Pons (tissue), 1 donor: ENCODE measurements at regions not wholly inside any gene's neighbourhood (a gene's known extent, or its start where the extent isn't known, plus 50 kb on each side); places are given as distances from the start of the nearest gene placed in this dataset.

ENCODE experiments used
- DNase-seq: peaks from one replicate; pipeline ENCODE4 v3.0.0-alpha.2; 2016; ENCODE audit warnings: low spot score

DNA sequence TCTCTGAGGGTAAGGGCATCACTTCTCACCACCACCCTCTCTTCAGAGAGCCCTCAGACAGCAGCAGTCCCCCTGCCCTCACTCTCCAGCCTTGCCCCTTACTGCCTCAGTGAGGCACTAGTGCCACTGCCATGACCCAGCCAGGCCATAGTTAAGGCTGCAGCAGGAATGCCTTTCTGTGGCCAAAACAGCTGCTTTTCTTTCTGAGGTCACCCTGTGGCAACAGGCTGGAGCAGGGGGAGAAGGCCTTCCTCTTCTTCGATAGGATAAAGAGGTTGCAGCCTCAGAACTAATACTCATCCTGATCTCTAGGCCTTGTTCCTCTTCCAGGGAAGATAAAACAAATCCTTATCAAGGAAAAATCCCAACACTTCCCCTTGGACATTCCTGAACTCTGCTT lies 56.8 kb upstream of the ECI2 start:
- no peak for DNase-seq

- DNase-seq: no peak
These were observed 55.9 kb upstream of the ECI2 start for GRCh38 chr6:4191271-4191721.

- no peak for DNase-seq
These were observed 53.9 kb upstream of the ECI2 start for GRCh38 chr6:4189249-4189648.

DNA sequence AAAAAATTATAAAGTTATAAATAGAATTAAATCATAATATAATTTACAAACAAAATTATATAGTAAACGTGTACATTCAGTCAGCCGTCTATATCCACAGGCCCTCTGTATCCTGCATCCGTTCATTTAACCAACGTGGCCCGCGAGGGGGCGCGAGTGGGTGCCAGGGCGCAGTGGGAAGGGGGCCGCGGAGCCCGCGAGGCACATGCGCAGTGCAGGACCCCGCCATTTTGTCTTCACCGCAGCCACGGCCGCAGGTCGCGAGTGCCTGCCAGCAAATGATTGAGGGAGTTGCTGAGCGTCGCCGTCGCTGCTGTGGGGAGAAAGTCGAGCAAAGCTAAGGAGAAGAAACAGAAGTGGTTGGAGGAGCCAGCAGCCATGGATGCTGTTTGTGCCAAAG lies 53.4 kb upstream of the ECI2 start:
- DNase-seq: no peak

- no peak for DNase-seq
These were observed 52.1 kb upstream of the ECI2 start for GRCh38 chr6:4187480-4187879.

DNA sequence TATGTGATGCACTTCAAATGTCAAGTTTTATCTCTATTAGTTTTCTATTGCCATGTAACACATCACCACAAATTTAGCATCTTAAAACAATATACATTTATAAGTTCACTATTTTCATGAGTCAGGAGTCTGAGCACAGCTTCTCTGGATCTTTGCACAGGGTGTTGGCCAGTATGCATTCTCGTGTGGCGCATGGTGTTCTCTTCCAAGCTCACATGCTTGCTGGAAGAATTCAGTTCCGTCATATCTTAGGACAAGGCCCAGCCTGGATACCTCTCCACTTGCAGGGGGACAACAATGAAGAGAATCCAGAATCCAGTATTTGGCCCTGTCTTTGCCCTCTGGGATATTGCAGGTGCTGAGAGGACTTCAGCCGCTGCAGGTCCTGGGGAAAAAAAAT lies 51.0 kb upstream of the ECI2 start:
- DNase-seq: no peak

DNA sequence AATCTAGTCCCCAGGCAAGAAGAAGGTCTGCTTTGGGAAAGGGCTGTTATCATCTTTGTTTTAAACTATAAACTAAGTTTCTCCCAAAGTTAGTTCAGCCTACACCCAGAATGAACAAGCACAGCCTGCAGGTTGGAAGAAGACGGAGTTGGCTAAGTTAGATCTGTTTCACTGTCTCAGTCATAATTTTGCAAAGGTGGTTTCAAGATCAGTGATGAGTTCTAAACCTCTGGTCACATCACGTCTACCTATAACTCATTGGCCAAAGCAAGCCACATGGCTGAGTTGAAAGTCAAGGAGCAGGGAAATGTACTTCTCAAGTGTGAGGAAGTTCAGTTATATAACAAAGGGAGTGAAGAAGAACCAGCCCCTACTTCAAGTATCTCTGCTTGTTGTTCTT lies 50.5 kb upstream of the ECI2 start:
- no peak for DNase-seq

- DNase-seq: no peak
These were observed 50.0 kb upstream of the ECI2 start for GRCh38 chr6:4185419-4185818.
